Keratinocyte (primary cell): ENCODE measurements at regions not wholly inside any gene's neighbourhood (a gene's known extent, or its start where the extent isn't known, plus 50 kb on each side); places are given as distances from the start of the nearest gene placed in this dataset.
"Not testable (repeated sequence)": the region's sequence is repeated elsewhere in the genome, so short reads cannot be mapped to it uniquely, and the experiment has no call there.

Source experiments
- DNase-seq: peaks from one replicate; pipeline ENCODE4 v3.0.0-alpha.2; 2011; ENCODE audit warnings: low read depth, missing footprints, low spot score
- FAIRE-seq: peaks from 2 replicates; lab custom pipeline; 2011; peaks lifted over from hg19 to GRCh38; lab: Jason Lieb, UNC
- H2AFZ ChIP-seq: 2 replicates; pipeline ENCODE4 v1.6.0; 2012; ENCODE audit warnings: low read length, control low read depth, inconsistent platforms; ENCODE audit not compliant: control insufficient read depth
- H3K27ac ChIP-seq: 2 replicates; pipeline ENCODE4 v1.5.1; 2011; ENCODE audit warnings: low read length; ENCODE audit not compliant: control insufficient read depth, insufficient read depth
- H3K27me3 ChIP-seq: 3 replicates; pipeline ENCODE4 v1.6.0; 2011; ENCODE audit warnings: low read length; ENCODE audit not compliant: control insufficient read depth, insufficient read depth; ENCODE audit errors: extremely low read depth
- H3K36me3 ChIP-seq, 2 experiments: 2 replicates in 1 of 2; 3 replicates in 1 of 2; pipeline ENCODE4 v1.5.1; 2011; ENCODE audit warnings: low read length in 2 of 2, mild to moderate bottlenecking in 1 of 2; ENCODE audit not compliant: control insufficient read depth in 2 of 2, insufficient read depth in 2 of 2; ENCODE audit errors: extremely low read depth in 1 of 2
- H3K4me1 ChIP-seq: 3 replicates; pipeline ENCODE4 v1.5.1; 2011; ENCODE audit warnings: low read length; ENCODE audit not compliant: control insufficient read depth, insufficient read depth; ENCODE audit errors: extremely low read depth
- H3K4me2 ChIP-seq: 3 replicates; pipeline ENCODE4 v1.6.0; 2011; ENCODE audit warnings: low read depth, low read length; ENCODE audit not compliant: control insufficient read depth, insufficient read depth; ENCODE audit errors: extremely low read depth
- H3K4me3 ChIP-seq, 3 experiments: fragments of 200-600 bp in 1 of 3; sonication (generic) in 1 of 3; 2 replicates in 2 of 3; 3 replicates in 1 of 3; pipeline ENCODE4 v1.5.1; 2011 to 2016; ENCODE audit warnings: low read length in 3 of 3, mild to moderate bottlenecking in 3 of 3, control low read depth in 2 of 3, inconsistent platforms in 1 of 3, low read depth in 1 of 3, mixed read lengths in 1 of 3, mixed run types in 1 of 3, moderate library complexity in 1 of 3; ENCODE audit not compliant: control insufficient read depth in 2 of 3, insufficient read depth in 2 of 3; ENCODE audit errors: extremely low read depth in 1 of 3
- H3K79me2 ChIP-seq: 2 replicates; pipeline ENCODE4 v1.6.0; 2012; ENCODE audit warnings: low read length; ENCODE audit not compliant: control insufficient read depth, insufficient read depth
- H3K9ac ChIP-seq: 3 replicates; pipeline ENCODE4 v1.6.0; 2011; ENCODE audit warnings: low read length; ENCODE audit not compliant: control insufficient read depth, insufficient read depth; ENCODE audit errors: extremely low read depth
- H3K9me1 ChIP-seq: 3 replicates; pipeline ENCODE4 v1.6.0; 2011; ENCODE audit warnings: low read length; ENCODE audit not compliant: control insufficient read depth, insufficient read depth; ENCODE audit errors: extremely low read depth
- H3K9me3 ChIP-seq: 2 replicates; pipeline ENCODE4 v1.5.1; 2012; ENCODE audit warnings: low read depth, low read length; ENCODE audit not compliant: control insufficient read depth
- H4K20me1 ChIP-seq: 3 replicates; pipeline ENCODE4 v1.6.0; 2011; ENCODE audit warnings: low read length; ENCODE audit not compliant: control insufficient read depth, insufficient read depth; ENCODE audit errors: extremely low read depth
- EZH2 ChIP-seq: IDR thresholded peaks from one replicate; pipeline ENCODE4 v1.6.1; 2012; ENCODE audit warnings: inconsistent platforms, mild to moderate bottlenecking, low read length, moderate library complexity
- dilution Hi-C: fragments of 300-500 bp; cut with MboI; formaldehyde crosslinking; loops from one replicate; pipeline ENCODE4 v1.7.0; 2020; ENCODE audit warnings: low sequenced_read_pairs; ENCODE audit not compliant: extremely low pct_ligation_motif_present
- TF ChIP-seq, protein P1 (sequence below), 3 experiments: IDR thresholded peaks in 1 of 3; conservative IDR thresholded peaks in 1 of 3; optimal IDR thresholded peaks in 1 of 3; 2 replicates in 2 of 3; 3 replicates in 1 of 3; pipeline versions ENCODE3 to v1.5.1; 2011; ENCODE audit warnings: low read length in 3 of 3, mild to moderate bottlenecking in 3 of 3, moderate library complexity in 2 of 3, control low read depth in 1 of 3, inconsistent platforms in 1 of 3; ENCODE audit not compliant: insufficient read depth in 2 of 3; ENCODE audit errors: extremely low read depth in 1 of 3

DNA sequence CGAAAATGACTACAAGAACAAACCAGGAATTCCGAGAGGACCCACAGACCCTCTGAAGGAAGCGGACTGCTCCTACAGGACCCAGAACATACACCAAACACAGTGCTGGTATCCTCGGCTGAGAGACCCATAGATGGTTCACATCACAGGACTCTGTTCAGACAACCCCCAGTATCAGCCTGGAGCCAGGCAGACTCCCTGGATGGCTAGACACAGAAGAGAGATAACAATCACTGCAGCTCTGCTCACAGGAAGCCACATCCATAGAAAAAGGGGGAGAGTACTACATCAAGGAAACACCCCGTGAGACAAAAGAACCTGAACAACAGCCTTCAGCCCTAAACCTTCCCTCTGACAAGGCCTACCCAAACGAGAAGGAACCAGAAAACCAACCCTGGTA, 434.0 kb upstream of the NR5A2 start:
- Histone ChIP-seq H3K4me3 (no peak overlapping the region), H3K27ac (no peak overlapping the region), H3K79me2 (no peaks in the 10 kb centered on the region), H3K9me1 (no peaks in the 10 kb centered on the region), H3K27me3 (no peaks in the 10 kb centered on the region), H3K9ac (no peak overlapping the region), H2AFZ (no peak overlapping the region), H3K9me3 (no peaks in the 10 kb centered on the region), H3K4me1 (no peaks in the 10 kb centered on the region), H4K20me1 (no peaks in the 10 kb centered on the region), H3K4me2 (no peak overlapping the region), H3K36me3 (no peaks in the 10 kb centered on the region)
- dilution Hi-C loops, result no loop called here
- no peak for DNase-seq
- TF ChIP-seq, protein P1, sequence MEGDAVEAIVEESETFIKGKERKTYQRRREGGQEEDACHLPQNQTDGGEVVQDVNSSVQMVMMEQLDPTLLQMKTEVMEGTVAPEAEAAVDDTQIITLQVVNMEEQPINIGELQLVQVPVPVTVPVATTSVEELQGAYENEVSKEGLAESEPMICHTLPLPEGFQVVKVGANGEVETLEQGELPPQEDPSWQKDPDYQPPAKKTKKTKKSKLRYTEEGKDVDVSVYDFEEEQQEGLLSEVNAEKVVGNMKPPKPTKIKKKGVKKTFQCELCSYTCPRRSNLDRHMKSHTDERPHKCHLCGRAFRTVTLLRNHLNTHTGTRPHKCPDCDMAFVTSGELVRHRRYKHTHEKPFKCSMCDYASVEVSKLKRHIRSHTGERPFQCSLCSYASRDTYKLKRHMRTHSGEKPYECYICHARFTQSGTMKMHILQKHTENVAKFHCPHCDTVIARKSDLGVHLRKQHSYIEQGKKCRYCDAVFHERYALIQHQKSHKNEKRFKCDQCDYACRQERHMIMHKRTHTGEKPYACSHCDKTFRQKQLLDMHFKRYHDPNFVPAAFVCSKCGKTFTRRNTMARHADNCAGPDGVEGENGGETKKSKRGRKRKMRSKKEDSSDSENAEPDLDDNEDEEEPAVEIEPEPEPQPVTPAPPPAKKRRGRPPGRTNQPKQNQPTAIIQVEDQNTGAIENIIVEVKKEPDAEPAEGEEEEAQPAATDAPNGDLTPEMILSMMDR (optimal IDR thresholded peaks at IDR 0.05 in 1 of 3, IDR thresholded peaks at IDR 0.05 in 1 of 3, conservative IDR thresholded peaks at IDR 0.05 in 1 of 3; ENCODE audit: extremely low read depth in 1 of 3, insufficient read depth in 2 of 3, low read length in 3 of 3), result no peak
- no peak for TF ChIP-seq EZH2
- no peak for FAIRE-seq

GRCh38 chr1:199596448-199596847, 431.1 kb upstream of the NR5A2 start:
- FAIRE-seq, H3K4me2 ChIP-seq, dilution Hi-C loops, H3K9me1 ChIP-seq, H3K79me2 ChIP-seq, H3K9ac ChIP-seq, H4K20me1 ChIP-seq, DNase-seq, H2AFZ ChIP-seq, H3K4me3 ChIP-seq, H3K27me3 ChIP-seq, H3K9me3 ChIP-seq, H3K4me1 ChIP-seq, H3K36me3 ChIP-seq, H3K27ac ChIP-seq: not testable (repeated sequence)

GRCh38 chr1:199597152-199597551, 430.4 kb upstream of the NR5A2 start:
- Histone ChIP-seq H3K27me3 (peaks cover 5% of the 10 kb centered on the region), H3K9ac (no peak overlapping the region), H3K4me1 (no peaks in the 10 kb centered on the region), H2AFZ (no peak overlapping the region), H4K20me1 (no peaks in the 10 kb centered on the region), H3K27ac (no peak overlapping the region), H3K9me1 (no peaks in the 10 kb centered on the region), H3K4me2 (no peak overlapping the region), H3K9me3 (no peaks in the 10 kb centered on the region), H3K79me2 (no peaks in the 10 kb centered on the region), H3K36me3 (no peaks in the 10 kb centered on the region), H3K4me3 (no peak overlapping the region)
- dilution Hi-C loops, result no loop called here
- FAIRE-seq (no peak), DNase-seq (no peak)
- TF ChIP-seq, protein P1 (optimal IDR thresholded peaks at IDR 0.05 in 1 of 3, IDR thresholded peaks at IDR 0.05 in 1 of 3, conservative IDR thresholded peaks at IDR 0.05 in 1 of 3; ENCODE audit: extremely low read depth in 1 of 3, insufficient read depth in 2 of 3, low read length in 3 of 3), result no peak
- no peak for TF ChIP-seq EZH2
